Gastroesophageal sphincter (tissue), 4 donors: ENCODE measurements at regions not wholly inside any gene's neighbourhood (a gene's known extent, or its start where the extent isn't known, plus 50 kb on each side); places are given as distances from the start of the nearest gene placed in this dataset.

ENCODE experiments used
- ATAC-seq: fragments of 150-250 bp; one replicate; pipeline ENCODE4 v1.9.1; 2016; ENCODE audit warnings: mild to moderate bottlenecking, moderate library complexity
- H3K27ac ChIP-seq, 4 donors: fragments of 200-600 bp; sonication (generic) in 3 of 4; 1 replicate in 3 of 4; 2 replicates in 1 of 4; pipeline ENCODE4 v1.5.1; 2016 to 2019
- H3K27me3 ChIP-seq: fragments of 200-600 bp; sonication (generic); one replicate; pipeline ENCODE4 v1.5.1; 2019
- H3K36me3 ChIP-seq, 2 donors: fragments of 200-600 bp; sonication (generic); one replicate each; pipeline ENCODE4 v1.5.1; 2019; ENCODE audit warnings: control low read depth in 1 of 2
- H3K4me1 ChIP-seq, 3 donors: fragments of 200-600 bp; sonication (generic); 1 replicate in 2 of 3; 2 replicates in 1 of 3; pipeline ENCODE4 v1.5.1; 2016 to 2019; ENCODE audit warnings: control low read depth in 2 of 3
- H3K4me3 ChIP-seq, 2 donors: fragments of 200-600 bp; sonication (generic); one replicate each; pipeline ENCODE4 v1.5.1; 2019; ENCODE audit warnings: mild to moderate bottlenecking in 1 of 2, moderate library complexity in 1 of 2
- H3K9me3 ChIP-seq, 3 donors: fragments of 200-600 bp; sonication (generic); one replicate each; pipeline ENCODE4 v1.5.1; 2017 to 2019; ENCODE audit warnings: control low read depth in 2 of 3
- EP300 ChIP-seq: sonication (generic); formaldehyde crosslinking; IDR thresholded peaks from one replicate; pipeline ENCODE4 v1.6.1; 2017; ENCODE audit warnings: antibody characterized with exemption, mild to moderate bottlenecking
- POLR2A ChIP-seq, 2 donors: fragments of 450-650 bp; IDR thresholded peaks; one replicate each; pipeline ENCODE4 v1.6.1; 2017; ENCODE audit warnings: antibody characterized with exemption in 2 of 2, mild to moderate bottlenecking in 2 of 2, moderate library complexity in 1 of 2
- POLR2AphosphoS5 ChIP-seq: sonication (generic); formaldehyde crosslinking; IDR thresholded peaks from one replicate; pipeline ENCODE4 v1.6.1; 2017; ENCODE audit warnings: antibody characterized with exemption
- WGBS, 2 donors: methylation state at CpG; one replicate each; pipeline ENCODE4 v1.1.5; 2018; ENCODE audit warnings: low coverage in 1 of 2; 5-methylcytosine and 5-hydroxymethylcytosine counted together
- TF ChIP-seq, protein P1 (sequence below), 4 experiments: fragments of 200-600 bp in 2 of 4; fragments of 450-650 bp in 2 of 4; sonication (generic) in 1 of 4; IDR thresholded peaks; one replicate each; pipeline ENCODE4 v1.5.1; 2017 to 2019; ENCODE audit warnings: antibody characterized with exemption in 4 of 4, mild to moderate bottlenecking in 2 of 4, moderate library complexity in 2 of 4

DNA sequence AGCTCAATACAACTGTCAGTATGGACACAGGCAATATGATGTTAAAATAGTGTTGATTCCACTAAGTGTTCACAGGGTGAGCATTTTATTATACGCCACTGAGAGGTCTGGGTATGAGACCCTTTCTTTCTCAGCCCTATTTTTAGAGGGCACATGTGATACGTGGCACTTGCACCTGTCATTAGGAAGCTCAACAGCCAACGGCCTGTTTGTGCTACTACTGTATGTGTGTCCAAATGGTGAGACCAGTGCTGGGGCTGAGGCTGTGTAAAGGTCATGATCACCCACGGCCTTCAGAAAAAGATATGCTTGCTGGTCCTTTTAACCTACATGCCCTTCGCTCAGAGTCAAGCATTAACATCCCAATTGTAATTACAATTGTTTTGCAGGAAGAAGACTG, 176.2 kb downstream of the DUSP10 start:
- no peak overlapping the region for H3K27ac ChIP-seq
- H3K27me3 ChIP-seq, result no peaks in the 10 kb centered on the region
- no peak for ATAC-seq
- TF ChIP-seq, protein P1, sequence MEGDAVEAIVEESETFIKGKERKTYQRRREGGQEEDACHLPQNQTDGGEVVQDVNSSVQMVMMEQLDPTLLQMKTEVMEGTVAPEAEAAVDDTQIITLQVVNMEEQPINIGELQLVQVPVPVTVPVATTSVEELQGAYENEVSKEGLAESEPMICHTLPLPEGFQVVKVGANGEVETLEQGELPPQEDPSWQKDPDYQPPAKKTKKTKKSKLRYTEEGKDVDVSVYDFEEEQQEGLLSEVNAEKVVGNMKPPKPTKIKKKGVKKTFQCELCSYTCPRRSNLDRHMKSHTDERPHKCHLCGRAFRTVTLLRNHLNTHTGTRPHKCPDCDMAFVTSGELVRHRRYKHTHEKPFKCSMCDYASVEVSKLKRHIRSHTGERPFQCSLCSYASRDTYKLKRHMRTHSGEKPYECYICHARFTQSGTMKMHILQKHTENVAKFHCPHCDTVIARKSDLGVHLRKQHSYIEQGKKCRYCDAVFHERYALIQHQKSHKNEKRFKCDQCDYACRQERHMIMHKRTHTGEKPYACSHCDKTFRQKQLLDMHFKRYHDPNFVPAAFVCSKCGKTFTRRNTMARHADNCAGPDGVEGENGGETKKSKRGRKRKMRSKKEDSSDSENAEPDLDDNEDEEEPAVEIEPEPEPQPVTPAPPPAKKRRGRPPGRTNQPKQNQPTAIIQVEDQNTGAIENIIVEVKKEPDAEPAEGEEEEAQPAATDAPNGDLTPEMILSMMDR (IDR thresholded peaks at IDR 0.05), result no peak
- TF ChIP-seq POLR2A (IDR thresholded peaks at IDR 0.05), result no peak
- TF ChIP-seq EP300, result no peak
- no peak for TF ChIP-seq POLR2AphosphoS5
- no peaks in the 10 kb centered on the region for H3K36me3 ChIP-seq
- H3K4me1 ChIP-seq, result no peaks in the 10 kb centered on the region
- H3K4me3 ChIP-seq, result no peak overlapping the region
- WGBS, 2 donors, result 57 to 85% methylated on average over 1 to 5 of the region's 5 CpGs
- H3K9me3 ChIP-seq, result no peaks in the 10 kb centered on the region

DNA sequence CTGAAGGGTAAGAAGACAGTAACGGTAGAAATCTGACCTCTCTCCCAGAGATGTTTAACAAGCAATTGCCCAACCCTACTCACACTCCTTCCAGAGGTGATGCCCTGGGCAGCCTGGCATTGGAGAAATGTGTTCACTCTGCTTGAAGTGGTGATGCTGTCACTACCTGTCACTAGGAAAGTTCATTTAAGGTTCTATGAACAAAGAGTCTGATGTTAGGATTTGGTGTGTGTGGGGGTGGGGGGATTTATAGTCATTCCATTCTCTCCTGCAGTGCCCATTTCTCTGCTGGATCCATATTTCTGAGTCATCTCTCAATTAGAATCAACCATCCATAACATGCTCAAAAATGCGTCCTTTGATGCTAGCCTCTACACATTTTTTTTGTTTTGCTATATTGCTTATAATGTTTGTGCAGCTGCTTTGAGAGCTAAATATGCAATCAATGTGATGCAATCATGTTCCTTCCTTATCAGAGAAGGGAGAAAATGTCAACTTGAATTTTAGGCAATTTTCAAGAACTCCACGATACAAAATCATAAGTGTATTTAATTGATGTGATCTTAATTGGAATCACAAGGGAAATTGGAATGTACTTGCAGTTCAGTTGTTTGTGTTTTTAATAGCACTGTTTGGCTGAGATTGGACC, 173.9 kb downstream of the DUSP10 start:
- 0 to 71% methylated on average over 1 to 3 of the region's 3 CpGs for WGBS, 2 donors
- H3K9me3 ChIP-seq, result no peaks in the 10 kb centered on the region
- TF ChIP-seq EP300 (no peak), POLR2AphosphoS5 (no peak), POLR2A (IDR thresholded peaks at IDR 0.05) (no peak)
- TF ChIP-seq, protein P1 (IDR thresholded peaks at IDR 0.05), result no peak
- ATAC-seq, result no peak
- no peaks in the 10 kb centered on the region for H3K4me1 ChIP-seq
- H3K27me3 ChIP-seq, result no peaks in the 10 kb centered on the region
- H3K36me3 ChIP-seq, result no peaks in the 10 kb centered on the region
- H3K27ac ChIP-seq, result no peak overlapping the region
- no peak overlapping the region for H3K4me3 ChIP-seq

DNA sequence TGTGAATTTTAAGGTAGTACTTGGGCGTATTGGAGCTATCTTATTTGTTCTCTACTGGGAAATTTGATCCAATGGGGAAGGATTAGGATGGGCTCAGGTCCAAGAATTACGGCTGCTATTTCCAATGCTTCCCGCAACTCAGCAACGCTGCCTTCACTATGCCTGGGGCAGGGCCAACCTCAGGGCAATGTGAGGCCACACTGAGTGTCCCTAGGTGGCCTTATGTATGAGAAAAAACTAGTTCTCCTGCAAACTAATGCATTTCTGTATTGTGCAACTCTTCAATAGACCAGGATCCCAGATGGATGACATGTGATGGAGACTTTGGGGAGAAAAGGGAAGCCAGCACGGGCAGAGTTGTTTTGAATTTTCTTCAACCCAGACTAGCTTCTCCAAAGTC, 168.1 kb downstream of the DUSP10 start:
- H3K27me3 ChIP-seq, result no peaks in the 10 kb centered on the region
- ATAC-seq, result no peak
- 29 to 31% methylated on average over 4 to 5 of the region's 5 CpGs for WGBS, 2 donors
- no peak overlapping the region for H3K4me3 ChIP-seq
- peak overlapping the region in 2 of 4 donors; percentile 66 to 72 for H3K27ac ChIP-seq
- H3K4me1 ChIP-seq, result peaks cover 0 to 23% (median 3%) of the 10 kb centered on the region in 3 donors
- no peak for TF ChIP-seq POLR2A (IDR thresholded peaks at IDR 0.05)
- TF ChIP-seq, protein P1 (IDR thresholded peaks at IDR 0.05), result no peak
- no peaks in the 10 kb centered on the region for H3K9me3 ChIP-seq
- no peaks in the 10 kb centered on the region for H3K36me3 ChIP-seq

DNA sequence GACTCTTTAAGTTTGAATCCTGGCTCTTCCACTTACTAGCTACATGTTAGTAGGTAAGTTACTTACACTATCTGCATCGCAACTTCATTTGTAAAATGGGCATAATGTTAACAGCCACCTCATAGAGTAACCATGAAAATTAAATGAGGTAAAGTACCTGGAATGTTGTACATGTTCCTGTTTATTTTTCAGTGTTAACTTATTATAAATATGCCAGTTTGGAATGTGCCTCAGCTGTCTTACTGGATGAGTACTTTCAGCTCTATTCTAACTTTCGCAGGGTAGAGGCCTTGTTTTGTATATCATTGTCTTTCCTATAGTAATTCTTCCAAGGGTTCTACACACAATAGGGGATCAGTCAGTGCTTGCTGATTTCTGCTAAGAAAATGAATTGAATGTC, 167.4 kb downstream of the DUSP10 start:
- Histone ChIP-seq H3K27me3 (no peaks in the 10 kb centered on the region), H3K4me3 (no peak overlapping the region), H3K36me3 (no peaks in the 10 kb centered on the region), H3K9me3 (no peaks in the 10 kb centered on the region), H3K27ac (peak overlapping the region in 3 of 4 donors; percentile 48 to 72 (median 66)), H3K4me1 (peaks cover 0 to 23% (median 3%) of the 10 kb centered on the region in 3 donors)
- ATAC-seq, result no peak
- TF ChIP-seq POLR2AphosphoS5 (no peak), EP300 (no peak), POLR2A (IDR thresholded peaks at IDR 0.05) (no peak)
- TF ChIP-seq, protein P1 (IDR thresholded peaks at IDR 0.05), result no peak
- 53% methylated on average over 2 of the region's 2 CpGs for WGBS, 2 donors

DNA sequence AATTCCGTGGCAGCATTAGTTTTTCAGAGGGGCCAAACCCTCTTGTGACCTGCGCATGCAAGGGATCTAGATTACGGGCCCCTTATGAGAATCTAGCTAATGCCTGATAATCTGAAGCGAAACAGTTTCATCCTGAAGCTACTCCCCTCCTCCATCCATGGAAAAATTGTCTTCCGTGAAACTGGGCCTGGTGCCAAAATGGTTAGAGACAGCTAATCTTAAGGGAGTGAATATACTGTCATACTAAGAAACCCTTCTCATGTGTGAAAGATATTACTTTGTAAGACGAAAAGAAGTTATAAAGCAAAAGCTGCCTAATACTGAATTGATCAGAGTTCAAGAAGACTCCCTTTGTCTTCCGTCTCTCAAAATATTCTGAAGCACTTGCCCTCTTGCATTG, 166.3 kb downstream of the DUSP10 start:
- H3K9me3 ChIP-seq, result no peaks in the 10 kb centered on the region
- ATAC-seq, result no peak
- no peaks in the 10 kb centered on the region for H3K27me3 ChIP-seq
- TF ChIP-seq EP300, result no peak
- H3K4me3 ChIP-seq, result no peak overlapping the region
- 42 to 71% methylated on average over 6 to 7 of the region's 7 CpGs for WGBS, 2 donors
- H3K27ac ChIP-seq, result peak overlapping the region in 3 of 4 donors; percentile 48 to 72 (median 66)
- peaks cover 0 to 23% (median 3%) of the 10 kb centered on the region in 3 donors for H3K4me1 ChIP-seq
- H3K36me3 ChIP-seq, result no peaks in the 10 kb centered on the region
